SKM-1 (cell line): ENCODE measurements at regions not wholly inside any gene's neighbourhood (a gene's known extent, or its start where the extent isn't known, plus 50 kb on each side); places are given as distances from the start of the nearest gene placed in this dataset.

ENCODE experiments used
- DNase-seq: peaks from one replicate; lab custom pipeline; 2025; ENCODE audit not compliant: unreplicated experiment; lab: John Stamatoyannopoulos, UW

GRCh38 chr4:181690498-181690897, 552.7 kb upstream of the TENM3 start:
- no peak for DNase-seq

GRCh38 chr4:181692965-181693364, 550.2 kb upstream of the TENM3 start:
- DNase-seq = no peak

GRCh38 chr4:181693517-181693916, 549.7 kb upstream of the TENM3 start:
- no peak for DNase-seq

GRCh38 chr4:181698221-181698620, 545.0 kb upstream of the TENM3 start:
- DNase-seq = no peak

DNA sequence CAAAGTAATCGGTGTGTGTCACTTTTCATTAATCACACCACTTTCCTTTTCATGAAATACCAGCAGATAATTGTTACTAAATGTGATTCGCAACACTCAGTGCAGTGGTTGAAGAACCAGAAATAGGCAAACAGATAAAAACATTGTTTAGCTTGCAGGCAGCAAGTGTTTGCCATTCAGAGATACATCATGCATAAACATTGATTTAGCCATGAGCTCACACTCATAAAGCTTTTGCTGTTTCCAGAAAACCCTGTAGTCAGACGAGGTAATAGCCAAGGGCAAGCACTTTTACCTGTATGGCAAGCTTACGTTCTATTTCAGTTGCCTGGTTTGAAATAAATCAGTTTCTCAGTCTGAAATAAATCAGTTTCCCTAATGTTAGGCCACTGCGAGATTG, 542.0 kb upstream of the TENM3 start:
- DNase-seq = no peak

DNA sequence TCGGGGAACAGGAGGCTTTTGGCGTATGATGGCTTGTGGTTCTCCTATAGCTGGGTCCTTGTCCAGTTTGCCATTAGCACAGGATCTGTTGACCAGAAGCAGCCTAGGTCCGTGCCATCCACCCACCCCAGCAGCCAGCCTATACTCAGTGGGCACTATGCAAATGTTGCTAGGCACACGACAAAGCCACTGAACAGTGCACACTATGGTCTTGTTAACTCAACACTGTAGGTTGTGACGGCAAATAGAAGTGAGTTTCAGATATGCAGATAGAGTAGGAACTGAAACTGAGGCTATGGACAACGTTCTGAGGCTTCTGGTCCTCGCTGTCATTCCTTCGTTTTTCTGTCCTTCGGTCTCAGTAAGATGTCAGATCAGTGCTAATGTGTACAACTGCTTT, 541.3 kb upstream of the TENM3 start:
- DNase-seq = no peak

GRCh38 chr4:181702864-181703495, 540.2 kb upstream of the TENM3 start:
- DNase-seq = no peak

DNA sequence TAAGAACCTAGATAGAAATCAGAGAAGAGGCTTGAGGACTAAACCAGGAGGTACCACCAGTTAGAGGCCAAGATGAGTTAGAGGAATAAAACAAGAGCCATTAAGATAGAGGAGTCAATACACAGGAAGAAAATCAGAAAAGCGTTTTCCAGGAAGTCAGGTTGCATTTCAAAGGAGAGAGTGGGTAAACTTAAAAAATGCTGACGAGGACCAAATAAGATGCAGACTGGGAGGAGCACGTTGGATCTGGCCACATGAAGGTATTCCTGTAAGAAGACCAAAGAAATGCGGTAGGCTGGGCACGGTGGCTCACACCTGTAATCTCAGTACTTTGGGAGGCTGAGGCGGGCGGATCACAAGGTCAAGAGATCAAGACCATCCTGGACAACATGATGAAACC, 533.1 kb upstream of the TENM3 start:
- DNase-seq = no peak

DNA sequence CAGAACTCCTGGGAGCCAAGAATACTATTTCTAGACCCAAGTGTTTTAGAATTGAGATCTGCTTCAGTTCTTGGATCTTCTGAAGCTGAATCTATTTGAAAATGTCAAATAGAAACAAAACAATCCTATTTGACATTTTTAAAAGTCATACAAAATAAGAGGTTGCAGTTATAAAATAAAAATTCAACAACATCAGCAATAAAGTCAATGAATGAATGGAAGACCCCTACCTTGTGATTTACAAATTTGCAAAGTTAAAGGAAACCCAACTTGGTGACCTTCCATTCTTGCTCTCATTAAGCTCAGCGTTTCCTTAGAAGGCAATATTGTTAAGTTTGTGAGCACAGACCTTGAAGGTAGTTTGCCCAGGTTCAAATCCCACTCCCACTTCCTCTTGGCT, 531.8 kb upstream of the TENM3 start:
- no peak for DNase-seq

- DNase-seq = no peak
Observed at GRCh38 chr4:181728305-181728966, 514.8 kb upstream of the TENM3 start.

GRCh38 chr4:181731900-181732299, 511.3 kb upstream of the TENM3 start:
- DNase-seq = no peak

- DNase-seq = no peak
Observed at GRCh38 chr4:181737744-181738143, 505.5 kb upstream of the TENM3 start.

- DNase-seq = no peak
Observed at GRCh38 chr4:181739031-181739430, 504.2 kb upstream of the TENM3 start.

- no peak for DNase-seq
Observed at GRCh38 chr4:181741513-181741912, 501.7 kb upstream of the TENM3 start.

DNA sequence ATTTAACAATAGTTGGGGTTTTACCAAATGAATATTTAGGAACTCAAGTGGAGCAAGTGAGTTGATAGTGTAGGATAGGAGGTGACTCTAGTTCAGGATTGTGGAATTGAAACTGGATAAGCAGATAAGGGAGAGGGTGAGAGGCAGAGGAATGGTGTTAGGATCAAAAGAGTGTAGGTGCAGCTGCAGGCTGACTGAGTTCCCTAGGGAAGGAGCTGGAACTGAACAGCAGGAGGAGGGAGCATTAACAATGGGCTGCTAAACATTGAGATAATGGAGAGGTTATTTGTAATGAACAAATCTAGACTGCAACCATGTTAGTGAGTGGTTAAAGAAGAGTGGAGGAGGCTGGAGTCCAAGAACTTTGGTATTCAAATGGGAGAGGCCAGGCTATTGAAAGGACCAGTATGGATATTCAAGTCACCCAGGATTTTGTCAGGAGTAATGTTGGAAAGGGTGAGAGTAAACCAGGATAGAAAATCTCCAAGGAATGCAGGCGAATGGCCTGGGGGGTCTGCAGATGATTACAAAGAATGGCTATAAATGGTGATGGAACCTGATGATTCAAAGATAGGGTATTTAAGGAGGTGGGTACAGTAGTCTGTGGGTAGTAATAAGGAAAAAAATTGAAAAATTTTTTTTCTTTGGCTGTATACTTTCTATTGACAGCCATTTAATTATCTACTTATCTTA, 497.1 kb upstream of the TENM3 start:
- no peak for DNase-seq

GRCh38 chr4:181748581-181748980, 494.6 kb upstream of the TENM3 start:
- DNase-seq = no peak

DNA sequence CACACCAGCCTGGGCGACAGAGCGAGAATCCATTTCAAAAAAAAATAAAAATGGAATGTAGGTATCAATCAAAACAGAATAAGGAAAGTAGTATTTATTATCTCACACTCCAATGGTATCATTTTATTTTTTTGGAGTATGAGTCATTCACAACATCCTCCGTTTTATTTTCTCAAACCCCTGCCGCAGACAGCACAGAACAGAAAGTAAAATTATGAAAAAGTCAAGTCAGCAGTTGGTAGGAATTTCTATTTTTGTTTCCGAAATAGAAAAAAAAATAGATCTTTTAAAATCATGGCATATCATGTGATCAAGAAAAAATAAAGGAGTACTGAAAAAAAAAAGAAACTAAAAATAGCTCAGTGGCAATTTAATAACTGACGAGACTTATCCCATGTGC, 490.7 kb upstream of the TENM3 start:
- DNase-seq = no peak

DNA sequence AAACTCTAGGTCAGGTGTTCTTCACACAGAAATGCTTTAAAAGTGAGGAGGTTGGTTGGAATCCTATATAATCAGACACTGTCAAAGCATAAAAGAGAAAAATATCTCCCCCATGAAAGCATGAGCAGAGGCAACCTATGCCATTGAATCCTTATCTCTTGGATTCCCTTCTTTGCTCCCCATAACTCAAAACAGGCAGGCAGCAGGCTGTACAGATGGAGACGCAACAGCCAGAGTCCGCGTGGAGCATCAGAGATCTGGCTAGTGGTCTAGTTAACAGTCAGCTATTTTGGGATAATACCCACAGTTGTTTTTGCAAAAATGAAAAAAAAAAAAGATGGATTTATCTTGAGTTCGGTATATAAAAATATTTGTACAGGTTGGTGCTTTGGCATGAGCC, 490.0 kb upstream of the TENM3 start:
- DNase-seq = no peak

- no peak for DNase-seq
Observed at GRCh38 chr4:181755846-181756245, 487.4 kb upstream of the TENM3 start.

DNA sequence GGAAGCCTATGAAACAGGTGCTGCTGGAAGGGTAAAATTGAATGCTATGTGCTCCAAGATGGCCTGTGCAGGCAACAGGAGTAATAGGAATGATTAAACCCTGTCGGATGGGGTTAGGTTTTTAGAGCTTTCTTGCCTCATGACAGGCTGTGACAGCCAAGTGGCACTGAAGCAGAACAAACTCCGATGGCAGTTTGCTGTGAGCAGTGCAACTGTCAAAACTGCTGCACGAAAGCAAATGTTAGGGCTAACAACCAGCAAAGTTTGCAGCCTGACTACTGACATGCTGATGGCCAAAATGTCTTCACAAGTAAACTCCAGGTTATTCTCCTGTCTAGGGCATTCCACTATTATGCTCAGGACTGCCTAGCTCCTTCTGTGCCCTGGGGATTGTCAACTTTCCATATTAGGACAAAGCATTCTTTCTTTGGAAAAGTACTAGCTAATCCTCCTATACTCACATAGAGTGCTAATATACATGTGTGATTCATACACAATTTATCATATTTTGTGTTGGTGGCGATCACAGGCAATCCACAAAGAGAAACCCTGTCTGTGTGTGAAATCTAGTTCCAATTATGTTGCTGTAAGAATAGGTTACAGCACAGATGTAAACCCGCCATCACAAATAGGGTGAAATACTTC, 486.6 kb upstream of the TENM3 start:
- DNase-seq = no peak

DNA sequence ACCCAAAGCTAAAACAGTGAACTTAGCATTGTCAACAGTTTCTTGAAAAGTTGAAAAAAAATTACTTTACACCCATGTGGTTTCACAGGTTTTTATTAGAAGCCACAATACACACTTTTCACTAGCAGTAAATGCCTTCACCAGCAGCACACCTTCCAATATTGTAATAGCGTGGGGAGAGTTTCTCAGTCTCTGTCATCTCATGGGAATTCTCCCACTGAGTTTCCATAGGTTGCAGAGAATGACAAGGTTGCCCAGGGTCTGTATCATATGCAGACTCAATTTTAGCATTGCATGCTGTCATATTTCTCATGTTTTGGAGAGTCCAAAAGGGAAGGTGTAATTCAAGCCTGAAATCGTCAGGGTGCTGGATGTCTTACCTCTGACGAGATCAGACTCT, 486.1 kb upstream of the TENM3 start:
- DNase-seq = no peak
